Body of pancreas (tissue), 4 donors: ENCODE measurements at regions not wholly inside any gene's neighbourhood (a gene's known extent, or its start where the extent isn't known, plus 50 kb on each side); places are given as distances from the start of the nearest gene placed in this dataset.

Source experiments
- POLR2A ChIP-seq, 3 donors: fragments of 450-650 bp; IDR thresholded peaks; one replicate each; pipeline ENCODE4 v1.6.1; 2016; ENCODE audit warnings: antibody characterized with exemption in 3 of 3, mild to moderate bottlenecking in 2 of 3
- TF ChIP-seq, protein P1 (sequence below), 7 experiments: fragments of 450-650 bp in 4 of 7; fragments of 200-600 bp in 3 of 7; sonication (generic) in 3 of 7; IDR thresholded peaks; one replicate each; pipeline ENCODE4 v1.5.1; 2016 to 2019; ENCODE audit warnings: antibody characterized with exemption in 7 of 7

DNA sequence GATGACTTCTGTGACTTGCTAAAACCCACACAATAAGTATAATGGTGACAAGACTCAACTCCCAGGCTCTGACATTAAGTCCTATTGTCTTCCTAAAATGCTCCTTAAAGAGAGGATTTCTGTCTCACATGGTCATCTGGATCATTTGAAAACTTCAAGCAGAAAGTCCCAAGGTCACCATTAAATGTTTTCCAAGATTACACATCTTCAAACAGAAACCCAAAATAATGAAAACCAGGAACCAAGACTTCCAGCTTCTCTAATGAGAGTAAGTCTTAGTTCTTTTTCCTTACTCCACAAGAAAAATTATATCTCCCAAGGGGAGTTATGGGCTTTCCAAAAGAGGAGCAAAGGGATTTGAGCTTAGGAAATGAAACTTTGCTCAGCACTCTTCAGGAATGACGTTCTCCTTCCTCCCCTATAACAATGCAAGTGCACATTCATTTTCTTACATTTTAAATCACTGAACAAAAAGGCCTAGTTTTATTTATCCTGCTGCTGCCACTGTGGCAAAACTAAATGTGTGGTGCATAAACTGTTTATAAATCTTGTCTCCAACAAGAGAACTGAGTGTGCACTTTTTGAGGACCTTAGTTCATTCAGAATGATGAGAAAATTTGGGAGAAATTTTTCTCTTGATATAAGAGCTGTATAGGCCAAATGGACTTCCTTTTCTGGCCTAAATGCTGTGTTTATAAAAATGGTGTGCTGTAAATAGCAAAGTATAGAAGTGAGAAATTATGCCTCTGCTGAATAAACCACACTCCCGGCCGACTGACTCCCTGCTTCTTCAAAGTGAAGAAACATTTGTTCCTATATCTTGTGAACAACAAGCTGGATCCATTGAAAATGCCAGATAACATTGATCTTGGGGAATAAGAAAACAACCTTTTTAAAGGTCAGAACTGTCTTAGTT, 148.4 kb upstream of the PLEKHG7 start:
- TF ChIP-seq, protein P1, sequence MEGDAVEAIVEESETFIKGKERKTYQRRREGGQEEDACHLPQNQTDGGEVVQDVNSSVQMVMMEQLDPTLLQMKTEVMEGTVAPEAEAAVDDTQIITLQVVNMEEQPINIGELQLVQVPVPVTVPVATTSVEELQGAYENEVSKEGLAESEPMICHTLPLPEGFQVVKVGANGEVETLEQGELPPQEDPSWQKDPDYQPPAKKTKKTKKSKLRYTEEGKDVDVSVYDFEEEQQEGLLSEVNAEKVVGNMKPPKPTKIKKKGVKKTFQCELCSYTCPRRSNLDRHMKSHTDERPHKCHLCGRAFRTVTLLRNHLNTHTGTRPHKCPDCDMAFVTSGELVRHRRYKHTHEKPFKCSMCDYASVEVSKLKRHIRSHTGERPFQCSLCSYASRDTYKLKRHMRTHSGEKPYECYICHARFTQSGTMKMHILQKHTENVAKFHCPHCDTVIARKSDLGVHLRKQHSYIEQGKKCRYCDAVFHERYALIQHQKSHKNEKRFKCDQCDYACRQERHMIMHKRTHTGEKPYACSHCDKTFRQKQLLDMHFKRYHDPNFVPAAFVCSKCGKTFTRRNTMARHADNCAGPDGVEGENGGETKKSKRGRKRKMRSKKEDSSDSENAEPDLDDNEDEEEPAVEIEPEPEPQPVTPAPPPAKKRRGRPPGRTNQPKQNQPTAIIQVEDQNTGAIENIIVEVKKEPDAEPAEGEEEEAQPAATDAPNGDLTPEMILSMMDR (IDR thresholded peaks at IDR 0.05) = no peak
- TF ChIP-seq POLR2A (IDR thresholded peaks at IDR 0.05) = no peak
